GM06990 (cell line): ENCODE measurements at regions not wholly inside any gene's neighbourhood (a gene's known extent, or its start where the extent isn't known, plus 50 kb on each side); places are given as distances from the start of the nearest gene placed in this dataset.

Source experiments
- DNase-seq: peaks from one replicate; pipeline ENCODE4 v3.0.0-alpha.2; 2011; ENCODE audit not compliant: insufficient read length; ENCODE audit errors: extremely low read depth
- H3K27me3 ChIP-seq: replicated peaks from 2 replicates; pipeline ENCODE4 v1.6.0; 2011; ENCODE audit warnings: low read length; ENCODE audit not compliant: control insufficient read depth, insufficient read depth
- H3K36me3 ChIP-seq: 2 replicates; pipeline ENCODE4 v1.5.1; 2011; ENCODE audit warnings: low read length; ENCODE audit not compliant: control insufficient read depth, insufficient read depth
- H3K4me3 ChIP-seq: replicated peaks from 2 replicates; pipeline ENCODE4 v1.5.1; 2011; ENCODE audit warnings: low read depth, mild to moderate bottlenecking, control low read depth, low read length
- CTCF ChIP-seq: IDR thresholded peaks from 2 replicates; pipeline ENCODE4 v1.5.1; 2011; ENCODE audit warnings: low read length, control low read depth, mild to moderate bottlenecking, inconsistent platforms; ENCODE audit not compliant: insufficient read depth, poor library complexity, severe bottlenecking

GRCh38 chr7:11950942-11951341 is 118.9 kb upstream of the THSD7A start:
- Histone ChIP-seq H3K27me3 (no peaks in the 10 kb centered on the region), H3K36me3 (no peaks in the 10 kb centered on the region), H3K4me3 (no peak overlapping the region)
- no peak for DNase-seq
- TF ChIP-seq CTCF = no peak

- Histone ChIP-seq H3K4me3 (no peak overlapping the region), H3K36me3 (no peaks in the 10 kb centered on the region), H3K27me3 (no peaks in the 10 kb centered on the region)
- no peak for DNase-seq
- no peak for TF ChIP-seq CTCF
Measured at GRCh38 chr7:11951909-11952308, 119.9 kb upstream of the THSD7A start.

- Histone ChIP-seq H3K4me3 (no peak overlapping the region), H3K36me3 (no peaks in the 10 kb centered on the region), H3K27me3 (no peaks in the 10 kb centered on the region)
- TF ChIP-seq CTCF = no peak
- DNase-seq = no peak
Measured at GRCh38 chr7:11952972-11953371, 121.0 kb upstream of the THSD7A start.

- no peak for TF ChIP-seq CTCF
- DNase-seq = no peak
- Histone ChIP-seq H3K27me3 (no peaks in the 10 kb centered on the region), H3K4me3 (no peak overlapping the region), H3K36me3 (no peaks in the 10 kb centered on the region)
Measured at GRCh38 chr7:11956991-11957390, 125.0 kb upstream of the THSD7A start.

- no peak for DNase-seq
- H3K36me3 ChIP-seq = no peaks in the 10 kb centered on the region
- H3K4me3 ChIP-seq = no peak overlapping the region
- H3K27me3 ChIP-seq = no peaks in the 10 kb centered on the region
- no peak for TF ChIP-seq CTCF
Measured at GRCh38 chr7:11957956-11958355, 126.0 kb upstream of the THSD7A start.

- H3K4me3 ChIP-seq = no peak overlapping the region
- DNase-seq = no peak
Measured at GRCh38 chr7:11959121-11959520, 127.1 kb upstream of the THSD7A start.

More at GRCh38 chr7:11959121-11959520, 127.1 kb upstream of the THSD7A start:
- no peak for TF ChIP-seq CTCF
- Histone ChIP-seq H3K27me3 (no peaks in the 10 kb centered on the region), H3K36me3 (no peaks in the 10 kb centered on the region)
